Ectodermal cell (in vitro differentiated cells): ENCODE measurements at regions not wholly inside any gene's neighbourhood (a gene's known extent, or its start where the extent isn't known, plus 50 kb on each side); places are given as distances from the start of the nearest gene placed in this dataset.

Experiments
- H3K27ac ChIP-seq: 2 replicates; pipeline ENCODE4 v1.7.0; 2013; ENCODE audit warnings: mild to moderate bottlenecking, low read depth, low read length; ENCODE audit not compliant: insufficient read depth, poor library complexity, severe bottlenecking
- H3K27me3 ChIP-seq: 2 replicates; pipeline ENCODE4 v1.7.0; 2013; ENCODE audit warnings: mild to moderate bottlenecking, low read length; ENCODE audit not compliant: insufficient read depth, control insufficient read depth, poor library complexity, severe bottlenecking
- H3K36me3 ChIP-seq: one replicate; pipeline ENCODE4 v1.7.0; 2013; ENCODE audit warnings: low read length; ENCODE audit not compliant: control insufficient read depth, insufficient read depth
- H3K4me1 ChIP-seq: one replicate; pipeline ENCODE4 v1.7.0; 2013; ENCODE audit warnings: low read length; ENCODE audit not compliant: control insufficient read depth, insufficient read depth
- H3K4me3 ChIP-seq: 2 replicates; pipeline ENCODE4 v1.7.0; 2013; ENCODE audit warnings: low read depth, low read length, control low read depth; ENCODE audit not compliant: insufficient read depth
- H3K9me3 ChIP-seq: 2 replicates; pipeline ENCODE4 v1.7.0; 2013; ENCODE audit warnings: mild to moderate bottlenecking, low read length, moderate library complexity; ENCODE audit not compliant: control insufficient read depth
- WGBS, 2 experiments: methylation state at CpG; one replicate each; pipeline ENCODE4 v1.1.7; 2013; ENCODE audit warnings: missing lambda C conversion rate in 2 of 2; 5-methylcytosine and 5-hydroxymethylcytosine counted together

GRCh38 chr22:48118654-48119053 lies 1356.2 kb downstream of the TBC1D22A start:
- no peak overlapping the region for H3K4me3 ChIP-seq
- 89 to 90% methylated on average over 7 of the region's 7 CpGs for WGBS, 2 experiments

DNA sequence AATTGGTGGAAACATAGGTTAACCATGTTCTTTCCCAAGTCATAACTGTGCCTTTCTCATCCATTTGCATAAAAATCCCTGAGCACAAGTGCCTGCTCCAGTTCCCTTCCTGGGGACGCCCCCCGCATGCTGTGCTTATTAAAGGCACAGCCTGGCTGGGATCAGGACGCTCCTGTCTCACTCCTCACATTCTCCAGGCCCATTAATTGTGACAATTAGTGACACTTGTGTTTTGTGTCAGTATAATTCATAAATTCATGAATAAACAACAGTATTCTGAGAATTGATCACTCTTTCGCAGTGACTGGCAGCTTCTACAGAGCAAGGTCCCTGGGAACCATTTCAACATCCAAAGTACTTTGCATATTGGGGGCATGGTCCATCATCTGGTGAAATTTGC lies 1354.4 kb downstream of the TBC1D22A start:
- Histone ChIP-seq H3K36me3 (no peaks in the 10 kb centered on the region), H3K4me1 (no peaks in the 10 kb centered on the region), H3K27me3 (no peaks in the 10 kb centered on the region), H3K4me3 (no peak overlapping the region), H3K9me3 (no peaks in the 10 kb centered on the region), H3K27ac (no peak overlapping the region)
- 81 to 86% methylated on average over 3 to 4 of the region's 4 CpGs for WGBS, 2 experiments

More at GRCh38 chr22:48118654-48119053, 1356.2 kb downstream of the TBC1D22A start:
- Histone ChIP-seq H3K36me3 (no peaks in the 10 kb centered on the region), H3K9me3 (no peaks in the 10 kb centered on the region), H3K27ac (no peak overlapping the region), H3K27me3 (no peaks in the 10 kb centered on the region), H3K4me1 (no peaks in the 10 kb centered on the region)

- H3K4me3 ChIP-seq = no peak overlapping the region
- no peak overlapping the region for H3K27ac ChIP-seq
- H3K36me3 ChIP-seq = no peaks in the 10 kb centered on the region
- H3K4me1 ChIP-seq = no peaks in the 10 kb centered on the region
- WGBS, 2 experiments = 93 to 95% methylated on average over 8 of the region's 8 CpGs
- H3K27me3 ChIP-seq = no peaks in the 10 kb centered on the region
- H3K9me3 ChIP-seq = no peaks in the 10 kb centered on the region
Observed at GRCh38 chr22:48112687-48113521, 1350.5 kb downstream of the TBC1D22A start.

GRCh38 chr22:48106715-48107259 lies 1344.3 kb downstream of the TBC1D22A start:
- H3K36me3 ChIP-seq = no peaks in the 10 kb centered on the region
- no peak overlapping the region for H3K27ac ChIP-seq
- 91 to 93% methylated on average over 5 to 6 of the region's 6 CpGs for WGBS, 2 experiments
- no peak overlapping the region for H3K4me3 ChIP-seq
- H3K9me3 ChIP-seq = no peaks in the 10 kb centered on the region
- no peaks in the 10 kb centered on the region for H3K4me1 ChIP-seq
- no peaks in the 10 kb centered on the region for H3K27me3 ChIP-seq

- Histone ChIP-seq H3K27me3 (no peaks in the 10 kb centered on the region), H3K9me3 (no peaks in the 10 kb centered on the region), H3K4me3 (no peak overlapping the region), H3K27ac (no peak overlapping the region), H3K4me1 (no peaks in the 10 kb centered on the region), H3K36me3 (no peaks in the 10 kb centered on the region)
- WGBS, 2 experiments = 92% methylated on average over 11 of the region's 11 CpGs
Observed at GRCh38 chr22:48106215-48106614, 1343.8 kb downstream of the TBC1D22A start.

DNA sequence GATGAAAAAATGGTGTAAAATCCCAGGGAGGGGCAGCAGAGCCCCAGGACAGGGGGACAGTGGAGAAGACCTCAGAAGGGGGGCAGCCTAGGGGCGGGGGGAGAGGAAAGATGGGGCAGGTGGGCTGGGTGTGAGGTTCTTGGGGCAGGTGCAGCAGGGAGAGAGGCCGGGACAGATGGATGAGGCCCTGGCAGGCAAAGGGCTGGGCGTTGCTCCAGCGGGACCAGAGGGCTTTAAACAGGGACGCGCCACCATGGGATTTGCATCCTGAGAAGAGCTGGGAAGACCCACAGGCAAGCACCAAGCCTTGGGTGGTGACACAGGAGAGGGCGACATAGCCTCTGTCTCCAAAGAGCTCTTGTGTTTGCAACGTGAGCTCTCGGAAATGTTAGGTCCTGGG lies 1342.8 kb downstream of the TBC1D22A start:
- no peak overlapping the region for H3K4me3 ChIP-seq
- no peaks in the 10 kb centered on the region for H3K27me3 ChIP-seq
- H3K27ac ChIP-seq = no peak overlapping the region
- WGBS, 2 experiments = 83 to 85% methylated on average over 9 of the region's 9 CpGs
- H3K9me3 ChIP-seq = no peaks in the 10 kb centered on the region
- no peaks in the 10 kb centered on the region for H3K4me1 ChIP-seq
- H3K36me3 ChIP-seq = no peaks in the 10 kb centered on the region

GRCh38 chr22:48104766-48105165 lies 1342.3 kb downstream of the TBC1D22A start:
- 95% methylated on average over 14 to 15 of the region's 15 CpGs for WGBS, 2 experiments
- H3K4me1 ChIP-seq = no peaks in the 10 kb centered on the region
- H3K27ac ChIP-seq = no peak overlapping the region
- H3K9me3 ChIP-seq = no peaks in the 10 kb centered on the region
- no peaks in the 10 kb centered on the region for H3K36me3 ChIP-seq
- H3K4me3 ChIP-seq = no peak overlapping the region
- H3K27me3 ChIP-seq = no peaks in the 10 kb centered on the region

DNA sequence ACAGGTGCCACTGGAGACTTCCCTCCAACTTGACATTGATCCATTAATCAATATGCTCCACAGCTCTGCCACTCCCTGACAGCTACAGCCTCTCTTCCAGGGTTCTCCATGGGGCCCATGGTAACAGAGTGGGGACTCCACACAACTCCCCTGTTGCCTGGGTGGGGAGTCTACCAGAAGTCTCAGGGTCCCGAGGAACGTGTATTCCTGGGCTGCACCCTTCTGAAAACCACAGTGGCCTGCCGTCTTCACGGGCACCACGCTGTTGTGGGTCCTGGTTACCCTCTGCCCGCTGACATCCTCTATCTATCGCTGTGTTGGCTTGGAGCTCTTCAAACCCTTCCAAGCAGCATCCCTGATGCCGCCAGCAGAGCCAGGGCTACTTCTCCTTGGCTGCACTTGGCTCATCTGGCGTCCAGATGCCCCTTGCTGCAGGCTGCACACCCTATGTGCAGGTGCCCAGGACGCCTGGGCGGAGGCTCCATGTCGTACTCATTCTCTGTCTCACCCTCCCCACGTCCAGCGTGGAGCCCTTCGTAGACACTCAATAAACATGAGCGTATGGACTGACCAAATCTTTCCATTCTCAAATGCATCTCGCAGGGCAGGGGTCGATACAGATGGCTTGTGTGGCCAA lies 1341.8 kb downstream of the TBC1D22A start:
- WGBS, 2 experiments = 94 to 95% methylated on average over 18 of the region's 18 CpGs
- H3K27ac ChIP-seq = no peak overlapping the region
- H3K36me3 ChIP-seq = no peaks in the 10 kb centered on the region
- H3K4me3 ChIP-seq = no peak overlapping the region
- no peaks in the 10 kb centered on the region for H3K4me1 ChIP-seq
- no peaks in the 10 kb centered on the region for H3K9me3 ChIP-seq
- no peaks in the 10 kb centered on the region for H3K27me3 ChIP-seq

GRCh38 chr22:48103126-48103875 lies 1340.9 kb downstream of the TBC1D22A start:
- Histone ChIP-seq H3K27ac (no peak overlapping the region), H3K27me3 (no peaks in the 10 kb centered on the region), H3K9me3 (no peaks in the 10 kb centered on the region), H3K36me3 (no peaks in the 10 kb centered on the region), H3K4me3 (no peak overlapping the region), H3K4me1 (no peaks in the 10 kb centered on the region)
- 91% methylated on average over 24 of the region's 24 CpGs for WGBS, 2 experiments

- H3K4me3 ChIP-seq = no peak overlapping the region
- H3K27me3 ChIP-seq = no peaks in the 10 kb centered on the region
- 94 to 96% methylated on average over 5 of the region's 5 CpGs for WGBS, 2 experiments
- H3K27ac ChIP-seq = no peak overlapping the region
- no peaks in the 10 kb centered on the region for H3K36me3 ChIP-seq
- H3K4me1 ChIP-seq = no peaks in the 10 kb centered on the region
- no peaks in the 10 kb centered on the region for H3K9me3 ChIP-seq
Observed at GRCh38 chr22:48102581-48102980, 1340.1 kb downstream of the TBC1D22A start.
